ENCODE measurements at regions not wholly inside any gene's neighbourhood (a gene's known extent, or its start where the extent isn't known, plus 50 kb on each side); places are given as distances from the start of the nearest gene placed in this dataset.

DNA sequence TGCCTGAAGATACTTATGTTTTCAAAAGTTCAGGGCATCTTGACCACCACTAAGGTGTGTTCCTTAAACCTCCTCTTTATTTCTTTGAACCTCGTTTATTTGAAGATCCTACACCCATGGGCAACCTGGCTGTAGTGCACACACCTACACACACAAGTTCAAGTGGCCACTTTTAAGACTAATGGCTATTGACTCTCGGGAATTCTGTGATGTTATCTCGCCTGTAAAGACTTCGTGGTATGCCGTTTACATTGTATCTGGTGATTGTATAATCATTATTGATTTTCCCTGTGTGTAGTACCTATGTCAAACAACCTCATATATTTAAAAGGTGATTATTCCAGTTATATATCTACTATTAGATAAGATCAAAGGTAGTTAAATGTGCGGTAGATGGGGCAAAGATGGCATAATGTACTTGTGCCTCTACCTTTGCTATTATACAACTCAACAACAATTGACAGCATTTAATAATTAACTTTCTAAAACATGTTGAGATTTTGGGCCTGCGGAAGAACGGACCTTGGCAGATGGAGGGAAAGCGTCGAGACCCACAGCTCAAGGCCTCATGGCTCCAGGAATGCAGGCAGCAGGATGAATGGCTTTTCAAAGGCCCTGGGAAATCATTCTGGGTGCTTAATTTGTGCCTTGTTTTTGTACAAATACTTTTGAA is 51.4 kb upstream of the IRX2 start:
- Histone ChIP-seq H3K27ac (ENCODE audit: low read depth, low read length) (no peak overlapping the region), H3K9me3 (ENCODE audit: control insufficient read depth in 1 of 2, low read length in 2 of 2) (no peaks in the 10 kb centered on the region)

DNA sequence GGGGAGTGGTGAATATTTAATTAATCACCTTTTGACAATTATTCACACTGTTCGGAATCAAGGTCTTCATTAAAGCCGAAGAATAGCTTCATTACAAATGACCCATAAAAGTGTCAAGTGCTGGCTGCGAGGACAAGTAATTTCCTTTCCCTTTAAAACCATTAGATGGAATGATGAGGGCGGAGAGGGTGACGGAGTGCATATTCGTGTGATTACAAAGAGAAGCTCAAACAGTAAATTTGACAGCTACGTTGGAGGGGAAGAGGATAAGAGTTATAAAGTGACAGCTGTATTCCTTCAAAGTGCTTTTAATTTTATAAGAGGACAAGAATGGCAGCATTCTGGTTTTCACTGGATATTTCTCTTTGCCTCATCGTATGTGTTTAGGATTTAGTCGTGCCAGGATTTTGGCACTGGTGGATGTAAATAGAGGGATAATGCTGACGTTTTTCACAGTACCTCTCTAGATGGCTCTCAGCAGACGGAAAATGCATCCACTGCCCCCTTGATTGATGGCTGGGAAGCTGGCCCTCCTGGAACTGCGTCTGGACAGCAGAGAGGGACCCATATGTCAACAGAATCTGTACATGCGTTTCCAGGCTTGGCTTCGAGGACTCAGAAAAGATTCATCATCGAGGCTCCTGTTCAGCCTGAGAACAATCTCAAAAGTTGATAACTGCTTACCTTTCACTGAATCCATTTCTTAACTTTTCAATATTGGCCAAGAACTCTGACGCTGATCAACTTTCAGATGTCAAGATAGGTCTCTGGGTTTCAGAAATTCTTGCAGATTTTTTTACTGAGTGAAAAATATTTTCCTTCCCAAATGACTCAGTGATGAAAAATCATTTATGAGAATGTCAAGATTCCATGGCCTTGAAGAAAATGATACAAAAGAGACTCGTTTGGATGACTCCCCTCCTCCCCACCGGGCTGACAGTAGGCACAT is 50.4 kb upstream of the IRX2 start:
- no peak overlapping the region for H3K27ac ChIP-seq (ENCODE audit: low read depth, low read length)
- H3K4me1 ChIP-seq (ENCODE audit: control insufficient read depth in 1 of 2, insufficient read depth in 2 of 2, low read length in 2 of 2) = no peaks in the 10 kb centered on the region
- H3K9me3 ChIP-seq (ENCODE audit: control insufficient read depth in 1 of 2, low read length in 2 of 2) = no peaks in the 10 kb centered on the region
- H3K4me3 ChIP-seq (ENCODE audit: low read depth in 1 of 2, low read length in 2 of 2) = no peak overlapping the region
- H3K36me3 ChIP-seq (ENCODE audit: control insufficient read depth in 1 of 2, insufficient read depth in 2 of 2, low read length in 2 of 2) = no peaks in the 10 kb centered on the region
- no peaks in the 10 kb centered on the region for H3K27me3 ChIP-seq (ENCODE audit: control insufficient read depth in 1 of 2, insufficient read depth in 2 of 2, low read length in 2 of 2)
- no peak overlapping the region for H3K9ac ChIP-seq (ENCODE audit: low read depth in 1 of 2, low read length in 2 of 2)

More for the DNA sequence above, 51.4 kb upstream of the IRX2 start:
- H3K4me3 ChIP-seq (ENCODE audit: low read depth in 1 of 2, low read length in 2 of 2) = no peak overlapping the region
- H3K9ac ChIP-seq (ENCODE audit: low read depth in 1 of 2, low read length in 2 of 2) = no peak overlapping the region
- no peaks in the 10 kb centered on the region for H3K4me1 ChIP-seq (ENCODE audit: control insufficient read depth in 1 of 2, insufficient read depth in 2 of 2, low read length in 2 of 2)
- H3K36me3 ChIP-seq (ENCODE audit: control insufficient read depth in 1 of 2, insufficient read depth in 2 of 2, low read length in 2 of 2) = no peaks in the 10 kb centered on the region
- no peaks in the 10 kb centered on the region for H3K27me3 ChIP-seq (ENCODE audit: control insufficient read depth in 1 of 2, insufficient read depth in 2 of 2, low read length in 2 of 2)
